ENCODE measurements at regions not wholly inside any gene's neighbourhood (a gene's known extent, or its start where the extent isn't known, plus 50 kb on each side); places are given as distances from the start of the nearest gene placed in this dataset.

DNA sequence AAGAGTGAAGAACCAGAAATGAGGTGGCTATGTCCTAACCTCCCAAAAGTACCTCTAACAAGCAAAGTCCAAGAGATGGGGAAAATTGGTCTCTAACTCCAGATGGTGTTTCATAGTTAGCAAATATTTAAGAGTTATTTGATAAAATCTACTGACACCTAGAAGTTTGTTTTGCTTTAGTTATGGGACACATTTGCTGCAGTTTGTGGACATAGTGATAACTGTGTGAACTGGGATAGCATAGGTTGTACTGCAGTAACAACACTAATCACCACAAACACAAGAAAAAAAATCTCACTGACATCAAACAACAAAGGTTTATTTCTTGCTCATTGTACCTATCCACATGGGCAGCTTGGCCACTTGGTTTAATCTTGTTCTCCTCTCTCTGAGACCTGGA, 965.0 kb upstream of the SPRY2 start:
- TF ChIP-seq CTCF (IDR thresholded peaks at IDR 0.05) (no peak), POLR2A (IDR thresholded peaks at IDR 0.05) (no peak)
